MM.1S (cell line): ENCODE measurements at regions not wholly inside any gene's neighbourhood (a gene's known extent, or its start where the extent isn't known, plus 50 kb on each side); places are given as distances from the start of the nearest gene placed in this dataset.

ENCODE experiments used
- CTCF ChIP-seq: fragments of 300-600 bp; sonication (generic); IDR thresholded peaks from 2 replicates; pipeline ENCODE4 v1.5.1; 2016; ENCODE audit warnings: antibody characterized with exemption, low read length, mixed read lengths
- EZH2 ChIP-seq: fragments of 300-600 bp; sonication (generic); optimal IDR thresholded peaks from 2 replicates; pipeline ENCODE3; 2017; ENCODE audit warnings: low read depth, mild to moderate bottlenecking, antibody characterized with exemption, low read length, mixed read lengths

- no peak for TF ChIP-seq EZH2
- TF ChIP-seq CTCF: no peak
These were observed 361.6 kb upstream of the SULF2 start for GRCh38 chr20:48146877-48147276.
